H1 (cell line): ENCODE measurements at regions not wholly inside any gene's neighbourhood (a gene's known extent, or its start where the extent isn't known, plus 50 kb on each side); places are given as distances from the start of the nearest gene placed in this dataset.

Experiments
- CTCF ChIA-PET: fragments of 300-600 bp; sonication (Branson Sonifier 250); formaldehyde crosslinking; loops from one replicate; lab custom pipeline; 2021; ENCODE audit not compliant: partially characterized antibody; lab: Charles Lee
- POLR2A ChIA-PET: fragments of 300-600 bp; sonication (Branson Sonifier 250); formaldehyde crosslinking; loops from one replicate; lab custom pipeline; 2021; ENCODE audit warnings: inconsistent platforms; ENCODE audit not compliant: partially characterized antibody; lab: Charles Lee
- DNase-seq, 2 experiments: peaks; one replicate each; pipeline versions ENCODE4 v3.0.0 to v3.0.0-alpha.2; 2010 to 2022; ENCODE audit warnings: low spot score in 2 of 2, low read depth in 1 of 2, mixed read lengths in 1 of 2
- FAIRE-seq: peaks from 2 replicates; lab custom pipeline; 2011; peaks lifted over from hg19 to GRCh38; lab: Jason Lieb, UNC
- H2AFZ ChIP-seq: 2 replicates; pipeline ENCODE4 v1.8.1; 2012; ENCODE audit warnings: low read length, inconsistent platforms
- H2AK5ac ChIP-seq: 2 replicates; pipeline ENCODE4 v1.6.1; 2013; ENCODE audit warnings: low read depth, low read length
- H2BK120ac ChIP-seq: replicated peaks from 2 replicates; pipeline ENCODE3; 2013; ENCODE audit warnings: low read depth, low read length, inconsistent platforms
- H2BK12ac ChIP-seq: 2 replicates; pipeline ENCODE4 v1.6.1; 2013; ENCODE audit warnings: low read depth, low read length
- H2BK15ac ChIP-seq: 2 replicates; pipeline ENCODE4 v1.6.1; 2013; ENCODE audit warnings: low read length
- H2BK20ac ChIP-seq: 2 replicates; pipeline ENCODE4 v1.6.1; 2013; ENCODE audit warnings: low read length
- H2BK5ac ChIP-seq: 2 replicates; pipeline ENCODE4 v1.6.1; 2013; ENCODE audit warnings: low read depth, low read length
- H3K14ac ChIP-seq: 2 replicates; pipeline ENCODE4 v1.6.1; 2013; ENCODE audit warnings: inconsistent platforms; ENCODE audit not compliant: insufficient read length
- H3K18ac ChIP-seq: 2 replicates; pipeline ENCODE4 v1.6.1; 2013; ENCODE audit warnings: low read length; ENCODE audit errors: extremely low read depth
- H3K23ac ChIP-seq: 2 replicates; pipeline ENCODE4 v1.6.1; 2013; ENCODE audit warnings: inconsistent platforms; ENCODE audit not compliant: insufficient read length
- H3K23me2 ChIP-seq: 2 replicates; pipeline ENCODE4 v1.6.1; 2013; ENCODE audit warnings: low read depth, low read length
- H3K27ac ChIP-seq: 2 replicates; pipeline ENCODE4 v1.6.1; 2011; ENCODE audit warnings: low read depth, low read length, inconsistent platforms
- H3K27me3 ChIP-seq, 4 experiments: replicated peaks in 1 of 4; 1 replicate in 1 of 4; 2 replicates in 3 of 4; pipeline versions ENCODE4 v1.6.1 to v1.8.1; 2011 to 2013; ENCODE audit warnings: low read length in 3 of 4, mild to moderate bottlenecking in 3 of 4, inconsistent platforms in 2 of 4, mixed read lengths in 2 of 4, moderate library complexity in 1 of 4; ENCODE audit not compliant: control insufficient read depth in 3 of 4, insufficient read depth in 3 of 4; ENCODE audit errors: extremely low read depth in 1 of 4
- H3K36me3 ChIP-seq, 4 experiments: 2 replicates each; pipeline versions ENCODE4 v1.6.1 to v1.8.1; 2011 to 2013; ENCODE audit warnings: mild to moderate bottlenecking in 4 of 4, low read length in 3 of 4, moderate library complexity in 2 of 4, control low read depth in 1 of 4, inconsistent platforms in 1 of 4; ENCODE audit not compliant: insufficient read depth in 4 of 4, control insufficient read depth in 2 of 4
- H3K4ac ChIP-seq: replicated peaks from 2 replicates; pipeline ENCODE3; 2013; ENCODE audit warnings: low read length, low read depth, mixed read lengths, inconsistent platforms; ENCODE audit not compliant: insufficient read length
- H3K4me1 ChIP-seq, 4 experiments: replicated peaks in 1 of 4; 1 replicate in 1 of 4; 2 replicates in 3 of 4; pipeline versions ENCODE4 v1.6.1 to v1.8.1; 2011 to 2013; ENCODE audit warnings: low read length in 3 of 4, inconsistent platforms in 2 of 4, mixed read lengths in 1 of 4; ENCODE audit not compliant: insufficient read depth in 4 of 4, control insufficient read depth in 3 of 4
- H3K4me2 ChIP-seq, 2 experiments: 2 replicates each; pipeline versions ENCODE4 v1.6.1 to v1.8.1; 2011 to 2013; ENCODE audit warnings: low read depth in 2 of 2, low read length in 2 of 2, control low read depth in 1 of 2, inconsistent platforms in 1 of 2, mild to moderate bottlenecking in 1 of 2; ENCODE audit not compliant: insufficient read depth in 1 of 2
- H3K4me3 ChIP-seq, 4 experiments: fragments of 200-600, 300-600 bp in 1 of 4; sonication (generic), shearing (Covaris generic), sonication (Bioruptor Twin) in 1 of 4; 2 replicates each; pipeline versions ENCODE4 v1.5.1 to v1.8.1; 2011 to 2016; ENCODE audit warnings: low read length in 4 of 4, low read depth in 3 of 4, control low read depth in 2 of 4, inconsistent platforms in 2 of 4, mild to moderate bottlenecking in 2 of 4, mixed read lengths in 1 of 4, moderate library complexity in 1 of 4; ENCODE audit not compliant: insufficient read depth in 2 of 4; ENCODE audit errors: extremely low read depth in 1 of 4
- H3K56ac ChIP-seq: replicated peaks from 2 replicates; pipeline ENCODE3; 2013; ENCODE audit warnings: low read depth, mild to moderate bottlenecking, mixed read lengths, low read length, inconsistent platforms; ENCODE audit not compliant: insufficient read length
- H3K79me1 ChIP-seq: 2 replicates; pipeline ENCODE4 v1.6.1; 2013; ENCODE audit warnings: low read depth, low read length, control low read depth
- H3K79me2 ChIP-seq, 2 experiments: 2 replicates each; pipeline versions ENCODE4 v1.6.1 to v1.8.1; 2012 to 2013; ENCODE audit warnings: low read length in 2 of 2, mild to moderate bottlenecking in 2 of 2, inconsistent platforms in 1 of 2; ENCODE audit not compliant: insufficient read depth in 2 of 2, control insufficient read depth in 1 of 2
- H3K9ac ChIP-seq, 4 experiments: replicated peaks in 1 of 4; 1 replicate in 1 of 4; 2 replicates in 3 of 4; pipeline versions ENCODE4 v1.6.1 to v1.8.1; 2011 to 2013; ENCODE audit warnings: low read depth in 3 of 4, low read length in 3 of 4, control low read depth in 2 of 4, mild to moderate bottlenecking in 2 of 4, moderate library complexity in 2 of 4, inconsistent platforms in 1 of 4; ENCODE audit errors: extremely low read depth in 1 of 4
- H3K9me3 ChIP-seq, 2 experiments: 2 replicates each; pipeline versions ENCODE4 v1.6.1 to v1.8.1; 2012 to 2013; ENCODE audit warnings: mild to moderate bottlenecking in 2 of 2, moderate library complexity in 2 of 2, control low read depth in 1 of 2, inconsistent platforms in 1 of 2, low read depth in 1 of 2, low read length in 1 of 2, mixed read lengths in 1 of 2; ENCODE audit not compliant: insufficient read depth in 2 of 2
- H4K20me1 ChIP-seq, 2 experiments: replicated peaks in 1 of 2; 2 replicates each; pipeline versions ENCODE3 to v1.8.1; 2011 to 2013; ENCODE audit warnings: inconsistent platforms in 2 of 2, low read length in 2 of 2, mild to moderate bottlenecking in 1 of 2; ENCODE audit not compliant: insufficient read depth in 2 of 2, control insufficient read depth in 1 of 2
- H4K5ac ChIP-seq: 2 replicates; pipeline ENCODE4 v1.6.1; 2013; ENCODE audit warnings: low read length, low read depth, mixed read lengths, inconsistent platforms; ENCODE audit not compliant: insufficient read length
- H4K8ac ChIP-seq: 2 replicates; pipeline ENCODE4 v1.8.0; 2013; ENCODE audit warnings: mild to moderate bottlenecking, moderate library complexity, low read length, inconsistent platforms; ENCODE audit not compliant: insufficient read depth; ENCODE audit errors: extremely low read depth
- H4K91ac ChIP-seq: replicated peaks from 2 replicates; pipeline ENCODE3; 2013; ENCODE audit warnings: low read length, mixed read lengths, inconsistent platforms; ENCODE audit not compliant: insufficient read length
- ATF2 ChIP-seq: IDR thresholded peaks from 2 replicates; pipeline ENCODE4 v1.6.1; 2012; ENCODE audit warnings: low read length, inconsistent platforms
- POLR2A ChIP-seq, 2 experiments: IDR thresholded peaks; 1 replicate in 1 of 2; 2 replicates in 1 of 2; pipeline ENCODE4 v1.6.1; 2011; ENCODE audit warnings: low read depth in 2 of 2, low read length in 2 of 2, mild to moderate bottlenecking in 2 of 2; ENCODE audit errors: control extremely low read depth in 1 of 2
- WGBS, 2 experiments: shearing (Covaris generic) in 1 of 2; methylation state at CpG; one replicate each; pipeline versions ENCODE4 v1.1.6 to v1.1.7; 2013 to 2015; ENCODE audit warnings: low lambda C conversion rate in 2 of 2, mixed read lengths in 2 of 2, inconsistent platforms in 1 of 2, low coverage in 1 of 2, missing lambda C conversion rate in 1 of 2; ENCODE audit not compliant: insufficient replicate concordance in 2 of 2, insufficient coverage in 1 of 2, insufficient read length in 1 of 2; ENCODE audit errors: extremely low coverage in 1 of 2, missing lambda C conversion rate in 1 of 2; 5-methylcytosine and 5-hydroxymethylcytosine counted together

GRCh38 chr6:14231501-14232280, 114.1 kb downstream of the CD83 start:
- ChIA-PET CTCF (interaction anchor here (1.1 kb wide), 1 partner anchor 46 kb away, joined by 4 read pairs; no protein-coding TSS in a partner anchor), POLR2A (no interaction called here)
- Histone ChIP-seq H3K4me1 (no peaks in the 10 kb centered on the region; a peak in 1 of 7 replicates), H3K56ac (no peak overlapping the region), H2BK12ac (no peak overlapping the region), H3K23ac (no peak overlapping the region), H3K14ac (no peak overlapping the region), H3K23me2 (no peaks in the 10 kb centered on the region), H3K4me2 (no peak overlapping the region), H4K8ac (no peak overlapping the region), H4K91ac (no peak overlapping the region), H3K9ac (no peak overlapping the region), H3K18ac (no peak overlapping the region), H2AFZ (no peak overlapping the region), H4K20me1 (no peaks in the 10 kb centered on the region), H2AK5ac (no peak overlapping the region), H3K9me3 (no peaks in the 10 kb centered on the region), H3K4ac (no peak overlapping the region), H2BK15ac (no peak overlapping the region), H3K79me2 (no peaks in the 10 kb centered on the region), H2BK120ac (no peak overlapping the region), H3K36me3 (no peaks in the 10 kb centered on the region), H4K5ac (no peak overlapping the region), H3K27ac (no peak overlapping the region), H3K79me1 (no peaks in the 10 kb centered on the region), H2BK5ac (no peak overlapping the region), H3K4me3 (no peak overlapping the region), H3K27me3 (no peaks in the 10 kb centered on the region; a peak in 1 of 7 replicates), H2BK20ac (no peak overlapping the region)
- DNase-seq (no peak), FAIRE-seq (no peak)
- 91% methylated on average over 7 of the region's 7 CpGs; no CpG with 5 or more reads in 1 of the 2 experiments for WGBS, 2 experiments
- TF ChIP-seq POLR2A (IDR thresholded peaks at IDR 0.05; ENCODE audit: control extremely low read depth in 1 of 2, low read depth in 2 of 2, low read length in 2 of 2) (no peak), ATF2 (no peak)
